GM12878 (cell line): ENCODE measurements at regions not wholly inside any gene's neighbourhood (a gene's known extent, or its start where the extent isn't known, plus 50 kb on each side); places are given as distances from the start of the nearest gene placed in this dataset.

Experiments used
- RCOR1 ChIP-seq: conservative IDR thresholded peaks from 2 replicates; pipeline ENCODE4 v1.6.1; 2012; ENCODE audit warnings: low read depth, low read length, improper control_type of control experiment
- SMAD5 ChIP-seq: IDR thresholded peaks from 2 replicates; pipeline ENCODE4 v1.6.1; 2016; ENCODE audit warnings: antibody characterized with exemption, low read depth
- SMC3 ChIP-seq: IDR thresholded peaks from 2 replicates; pipeline ENCODE4 v1.6.1; 2011; ENCODE audit warnings: low read length, improper control_type of control experiment, borderline replicate concordance
- ZNF274 ChIP-seq: IDR thresholded peaks from one replicate; pipeline ENCODE4 v1.8.0; 2011; ENCODE audit not compliant: insufficient read length, insufficient read depth
- TF ChIP-seq, protein P1 (sequence below): IDR thresholded peaks from 2 replicates; pipeline ENCODE4 v1.6.1; 2012; ENCODE audit warnings: improper control_type of control experiment, low read depth, low read length; ENCODE audit not compliant: insufficient replicate concordance
- TF ChIP-seq, protein P2 (sequence below): IDR thresholded peaks from 2 replicates; pipeline ENCODE4 v1.6.1; 2012; ENCODE audit warnings: mild to moderate bottlenecking, low read depth, low read length

DNA sequence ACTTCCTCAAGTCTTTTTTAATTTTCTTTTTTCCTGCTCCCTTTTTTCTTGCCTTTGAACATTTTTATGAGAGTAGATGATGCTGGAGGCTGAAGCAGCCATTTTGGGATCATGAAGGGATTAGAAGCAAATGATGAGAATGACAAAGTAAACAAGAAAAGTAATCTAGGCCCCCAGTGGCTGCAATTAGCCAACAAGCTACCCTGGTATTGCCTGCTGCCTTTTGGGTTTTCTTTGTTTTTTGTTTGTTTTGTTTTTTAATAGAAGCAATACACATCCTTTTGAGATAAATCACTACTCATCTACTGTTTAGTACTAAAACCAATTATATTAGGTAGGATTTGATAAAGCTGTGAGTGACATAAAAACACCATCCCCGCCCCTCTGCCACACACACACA is 280.7 kb upstream of the ADGRL2 start (continued):
- TF ChIP-seq, protein P1, sequence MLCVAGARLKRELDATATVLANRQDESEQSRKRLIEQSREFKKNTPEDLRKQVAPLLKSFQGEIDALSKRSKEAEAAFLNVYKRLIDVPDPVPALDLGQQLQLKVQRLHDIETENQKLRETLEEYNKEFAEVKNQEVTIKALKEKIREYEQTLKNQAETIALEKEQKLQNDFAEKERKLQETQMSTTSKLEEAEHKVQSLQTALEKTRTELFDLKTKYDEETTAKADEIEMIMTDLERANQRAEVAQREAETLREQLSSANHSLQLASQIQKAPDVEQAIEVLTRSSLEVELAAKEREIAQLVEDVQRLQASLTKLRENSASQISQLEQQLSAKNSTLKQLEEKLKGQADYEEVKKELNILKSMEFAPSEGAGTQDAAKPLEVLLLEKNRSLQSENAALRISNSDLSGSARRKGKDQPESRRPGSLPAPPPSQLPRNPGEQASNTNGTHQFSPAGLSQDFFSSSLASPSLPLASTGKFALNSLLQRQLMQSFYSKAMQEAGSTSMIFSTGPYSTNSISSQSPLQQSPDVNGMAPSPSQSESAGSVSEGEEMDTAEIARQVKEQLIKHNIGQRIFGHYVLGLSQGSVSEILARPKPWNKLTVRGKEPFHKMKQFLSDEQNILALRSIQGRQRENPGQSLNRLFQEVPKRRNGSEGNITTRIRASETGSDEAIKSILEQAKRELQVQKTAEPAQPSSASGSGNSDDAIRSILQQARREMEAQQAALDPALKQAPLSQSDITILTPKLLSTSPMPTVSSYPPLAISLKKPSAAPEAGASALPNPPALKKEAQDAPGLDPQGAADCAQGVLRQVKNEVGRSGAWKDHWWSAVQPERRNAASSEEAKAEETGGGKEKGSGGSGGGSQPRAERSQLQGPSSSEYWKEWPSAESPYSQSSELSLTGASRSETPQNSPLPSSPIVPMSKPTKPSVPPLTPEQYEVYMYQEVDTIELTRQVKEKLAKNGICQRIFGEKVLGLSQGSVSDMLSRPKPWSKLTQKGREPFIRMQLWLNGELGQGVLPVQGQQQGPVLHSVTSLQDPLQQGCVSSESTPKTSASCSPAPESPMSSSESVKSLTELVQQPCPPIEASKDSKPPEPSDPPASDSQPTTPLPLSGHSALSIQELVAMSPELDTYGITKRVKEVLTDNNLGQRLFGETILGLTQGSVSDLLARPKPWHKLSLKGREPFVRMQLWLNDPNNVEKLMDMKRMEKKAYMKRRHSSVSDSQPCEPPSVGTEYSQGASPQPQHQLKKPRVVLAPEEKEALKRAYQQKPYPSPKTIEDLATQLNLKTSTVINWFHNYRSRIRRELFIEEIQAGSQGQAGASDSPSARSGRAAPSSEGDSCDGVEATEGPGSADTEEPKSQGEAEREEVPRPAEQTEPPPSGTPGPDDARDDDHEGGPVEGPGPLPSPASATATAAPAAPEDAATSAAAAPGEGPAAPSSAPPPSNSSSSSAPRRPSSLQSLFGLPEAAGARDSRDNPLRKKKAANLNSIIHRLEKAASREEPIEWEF, result no peak
- TF ChIP-seq, protein P2, sequence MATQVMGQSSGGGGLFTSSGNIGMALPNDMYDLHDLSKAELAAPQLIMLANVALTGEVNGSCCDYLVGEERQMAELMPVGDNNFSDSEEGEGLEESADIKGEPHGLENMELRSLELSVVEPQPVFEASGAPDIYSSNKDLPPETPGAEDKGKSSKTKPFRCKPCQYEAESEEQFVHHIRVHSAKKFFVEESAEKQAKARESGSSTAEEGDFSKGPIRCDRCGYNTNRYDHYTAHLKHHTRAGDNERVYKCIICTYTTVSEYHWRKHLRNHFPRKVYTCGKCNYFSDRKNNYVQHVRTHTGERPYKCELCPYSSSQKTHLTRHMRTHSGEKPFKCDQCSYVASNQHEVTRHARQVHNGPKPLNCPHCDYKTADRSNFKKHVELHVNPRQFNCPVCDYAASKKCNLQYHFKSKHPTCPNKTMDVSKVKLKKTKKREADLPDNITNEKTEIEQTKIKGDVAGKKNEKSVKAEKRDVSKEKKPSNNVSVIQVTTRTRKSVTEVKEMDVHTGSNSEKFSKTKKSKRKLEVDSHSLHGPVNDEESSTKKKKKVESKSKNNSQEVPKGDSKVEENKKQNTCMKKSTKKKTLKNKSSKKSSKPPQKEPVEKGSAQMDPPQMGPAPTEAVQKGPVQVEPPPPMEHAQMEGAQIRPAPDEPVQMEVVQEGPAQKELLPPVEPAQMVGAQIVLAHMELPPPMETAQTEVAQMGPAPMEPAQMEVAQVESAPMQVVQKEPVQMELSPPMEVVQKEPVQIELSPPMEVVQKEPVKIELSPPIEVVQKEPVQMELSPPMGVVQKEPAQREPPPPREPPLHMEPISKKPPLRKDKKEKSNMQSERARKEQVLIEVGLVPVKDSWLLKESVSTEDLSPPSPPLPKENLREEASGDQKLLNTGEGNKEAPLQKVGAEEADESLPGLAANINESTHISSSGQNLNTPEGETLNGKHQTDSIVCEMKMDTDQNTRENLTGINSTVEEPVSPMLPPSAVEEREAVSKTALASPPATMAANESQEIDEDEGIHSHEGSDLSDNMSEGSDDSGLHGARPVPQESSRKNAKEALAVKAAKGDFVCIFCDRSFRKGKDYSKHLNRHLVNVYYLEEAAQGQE, result no peak
- TF ChIP-seq SMAD5, result no peak
- TF ChIP-seq RCOR1, result no peak
- TF ChIP-seq SMC3, result no peak
- TF ChIP-seq ZNF274, result no peak
